ENCODE measurements at regions not wholly inside any gene's neighbourhood (a gene's known extent, or its start where the extent isn't known, plus 50 kb on each side); places are given as distances from the start of the nearest gene placed in this dataset.

GRCh38 chr13:106990594-106990993 lies 422.7 kb upstream of the ARGLU1 start:
- DNase-seq (ENCODE audit: low read depth) (no peak), FAIRE-seq (no peak)
- no peaks in the 10 kb centered on the region for H3K36me3 ChIP-seq (ENCODE audit: control insufficient read depth, insufficient read depth, low read length)
- H3K4me3 ChIP-seq (ENCODE audit: low read depth, low read length): no peak overlapping the region
- H3K27me3 ChIP-seq (ENCODE audit: control insufficient read depth, insufficient read depth, low read length): no peaks in the 10 kb centered on the region
- TF ChIP-seq, protein P1, sequence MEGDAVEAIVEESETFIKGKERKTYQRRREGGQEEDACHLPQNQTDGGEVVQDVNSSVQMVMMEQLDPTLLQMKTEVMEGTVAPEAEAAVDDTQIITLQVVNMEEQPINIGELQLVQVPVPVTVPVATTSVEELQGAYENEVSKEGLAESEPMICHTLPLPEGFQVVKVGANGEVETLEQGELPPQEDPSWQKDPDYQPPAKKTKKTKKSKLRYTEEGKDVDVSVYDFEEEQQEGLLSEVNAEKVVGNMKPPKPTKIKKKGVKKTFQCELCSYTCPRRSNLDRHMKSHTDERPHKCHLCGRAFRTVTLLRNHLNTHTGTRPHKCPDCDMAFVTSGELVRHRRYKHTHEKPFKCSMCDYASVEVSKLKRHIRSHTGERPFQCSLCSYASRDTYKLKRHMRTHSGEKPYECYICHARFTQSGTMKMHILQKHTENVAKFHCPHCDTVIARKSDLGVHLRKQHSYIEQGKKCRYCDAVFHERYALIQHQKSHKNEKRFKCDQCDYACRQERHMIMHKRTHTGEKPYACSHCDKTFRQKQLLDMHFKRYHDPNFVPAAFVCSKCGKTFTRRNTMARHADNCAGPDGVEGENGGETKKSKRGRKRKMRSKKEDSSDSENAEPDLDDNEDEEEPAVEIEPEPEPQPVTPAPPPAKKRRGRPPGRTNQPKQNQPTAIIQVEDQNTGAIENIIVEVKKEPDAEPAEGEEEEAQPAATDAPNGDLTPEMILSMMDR (IDR thresholded peaks at IDR 0.05; ENCODE audit: insufficient read depth, low read length, severe bottlenecking): no peak

DNA sequence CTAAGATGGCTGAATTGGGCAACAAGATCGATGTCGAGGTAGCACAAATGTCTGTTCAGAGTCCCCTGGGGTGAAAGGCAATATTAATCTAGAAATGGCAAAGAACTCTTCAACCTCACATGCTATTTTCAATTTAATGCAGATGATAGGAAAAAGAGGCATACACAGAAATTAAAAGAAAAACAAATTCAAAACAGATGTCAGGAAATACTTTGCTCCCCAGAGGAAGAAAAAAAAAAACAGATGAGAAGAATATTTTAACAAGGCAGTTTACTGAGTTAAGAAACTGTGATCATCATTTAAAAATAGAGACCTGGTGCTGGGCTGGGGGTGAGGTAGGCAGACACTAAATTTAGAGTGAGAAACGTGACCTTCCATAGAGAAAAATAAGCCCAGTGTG lies 421.9 kb upstream of the ARGLU1 start:
- H3K4me3 ChIP-seq (ENCODE audit: low read depth, low read length): no peak overlapping the region
- no peaks in the 10 kb centered on the region for H3K36me3 ChIP-seq (ENCODE audit: control insufficient read depth, insufficient read depth, low read length)
- TF ChIP-seq, protein P1 (IDR thresholded peaks at IDR 0.05; ENCODE audit: insufficient read depth, low read length, severe bottlenecking): no peak
- no peaks in the 10 kb centered on the region for H3K27me3 ChIP-seq (ENCODE audit: control insufficient read depth, insufficient read depth, low read length)
- FAIRE-seq (no peak), DNase-seq (ENCODE audit: low read depth) (no peak)

DNA sequence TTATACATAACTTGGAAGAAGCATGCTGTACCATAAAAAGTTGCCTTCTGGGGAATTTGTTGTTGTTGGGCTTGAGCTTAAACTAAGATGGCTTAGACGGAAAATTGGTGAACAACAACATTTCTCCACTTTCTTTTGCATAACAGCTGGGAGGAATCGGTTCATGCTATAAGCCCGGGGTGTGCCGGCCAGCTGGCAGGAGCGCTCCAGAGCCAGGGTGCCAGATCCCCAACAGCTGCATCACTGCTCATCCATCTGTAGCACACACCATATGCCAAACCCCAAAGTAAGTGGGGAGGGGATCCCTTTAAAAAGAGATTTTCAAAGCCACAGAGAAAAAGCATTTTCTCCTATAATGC lies 419.5 kb upstream of the ARGLU1 start:
- Histone ChIP-seq H3K27me3 (ENCODE audit: control insufficient read depth, insufficient read depth, low read length) (no peaks in the 10 kb centered on the region), H3K36me3 (ENCODE audit: control insufficient read depth, insufficient read depth, low read length) (no peaks in the 10 kb centered on the region), H3K4me3 (ENCODE audit: low read depth, low read length) (no peak overlapping the region)
- DNase-seq (ENCODE audit: low read depth) (no peak), FAIRE-seq (no peak)
- TF ChIP-seq, protein P1 (IDR thresholded peaks at IDR 0.05; ENCODE audit: insufficient read depth, low read length, severe bottlenecking): no peak

- Histone ChIP-seq H3K4me3 (ENCODE audit: low read depth, low read length) (no peak overlapping the region), H3K36me3 (ENCODE audit: control insufficient read depth, insufficient read depth, low read length) (no peaks in the 10 kb centered on the region), H3K27me3 (ENCODE audit: control insufficient read depth, insufficient read depth, low read length) (no peaks in the 10 kb centered on the region)
- TF ChIP-seq, protein P1 (IDR thresholded peaks at IDR 0.05; ENCODE audit: insufficient read depth, low read length, severe bottlenecking): no peak
- FAIRE-seq (no peak), DNase-seq (ENCODE audit: low read depth) (no peak)
Observed at GRCh38 chr13:106986687-106987426, 418.9 kb upstream of the ARGLU1 start.

- H3K27me3 ChIP-seq (ENCODE audit: control insufficient read depth, insufficient read depth, low read length): no peaks in the 10 kb centered on the region
- H3K36me3 ChIP-seq (ENCODE audit: control insufficient read depth, insufficient read depth, low read length): no peaks in the 10 kb centered on the region
- H3K4me3 ChIP-seq (ENCODE audit: low read depth, low read length): no peak overlapping the region
- no peak for DNase-seq (ENCODE audit: low read depth)
- FAIRE-seq: no peak
- TF ChIP-seq, protein P1 (IDR thresholded peaks at IDR 0.05; ENCODE audit: insufficient read depth, low read length, severe bottlenecking): no peak
Observed at GRCh38 chr13:106986033-106986484, 418.1 kb upstream of the ARGLU1 start.

- Histone ChIP-seq H3K27me3 (ENCODE audit: control insufficient read depth, insufficient read depth, low read length) (no peaks in the 10 kb centered on the region), H3K36me3 (ENCODE audit: control insufficient read depth, insufficient read depth, low read length) (no peaks in the 10 kb centered on the region), H3K4me3 (ENCODE audit: low read depth, low read length) (no peak overlapping the region)
- TF ChIP-seq, protein P1 (IDR thresholded peaks at IDR 0.05; ENCODE audit: insufficient read depth, low read length, severe bottlenecking): no peak
- FAIRE-seq (no peak), DNase-seq (ENCODE audit: low read depth) (no peak)
Observed at GRCh38 chr13:106985481-106985880, 417.5 kb upstream of the ARGLU1 start.

Data from bronchial epithelial cell (primary cell).